ENCODE measurements at regions not wholly inside any gene's neighbourhood (a gene's known extent, or its start where the extent isn't known, plus 50 kb on each side); places are given as distances from the start of the nearest gene placed in this dataset.

GRCh38 chr10:61063901-61064300, 119.9 kb upstream of the RHOBTB1 start:
- Histone ChIP-seq H3K4me1 (peaks cover 8% of the 10 kb centered on the region), H3K27ac (no peak overlapping the region), H3K36me3 (ENCODE audit: insufficient read depth in 1 of 2, low read depth in 1 of 2) (no peaks in the 10 kb centered on the region), H3K9me3 (no peaks in the 10 kb centered on the region), H3K27me3 (ENCODE audit: insufficient read depth in 3 of 3, low read length in 2 of 3) (peaks cover 0 to 1% (median 0%) of the 10 kb centered on the region in 3 donors), H3K4me3 (no peak overlapping the region)
- ATAC-seq = no peak
- TF ChIP-seq, protein P1, sequence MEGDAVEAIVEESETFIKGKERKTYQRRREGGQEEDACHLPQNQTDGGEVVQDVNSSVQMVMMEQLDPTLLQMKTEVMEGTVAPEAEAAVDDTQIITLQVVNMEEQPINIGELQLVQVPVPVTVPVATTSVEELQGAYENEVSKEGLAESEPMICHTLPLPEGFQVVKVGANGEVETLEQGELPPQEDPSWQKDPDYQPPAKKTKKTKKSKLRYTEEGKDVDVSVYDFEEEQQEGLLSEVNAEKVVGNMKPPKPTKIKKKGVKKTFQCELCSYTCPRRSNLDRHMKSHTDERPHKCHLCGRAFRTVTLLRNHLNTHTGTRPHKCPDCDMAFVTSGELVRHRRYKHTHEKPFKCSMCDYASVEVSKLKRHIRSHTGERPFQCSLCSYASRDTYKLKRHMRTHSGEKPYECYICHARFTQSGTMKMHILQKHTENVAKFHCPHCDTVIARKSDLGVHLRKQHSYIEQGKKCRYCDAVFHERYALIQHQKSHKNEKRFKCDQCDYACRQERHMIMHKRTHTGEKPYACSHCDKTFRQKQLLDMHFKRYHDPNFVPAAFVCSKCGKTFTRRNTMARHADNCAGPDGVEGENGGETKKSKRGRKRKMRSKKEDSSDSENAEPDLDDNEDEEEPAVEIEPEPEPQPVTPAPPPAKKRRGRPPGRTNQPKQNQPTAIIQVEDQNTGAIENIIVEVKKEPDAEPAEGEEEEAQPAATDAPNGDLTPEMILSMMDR (IDR thresholded peaks at IDR 0.05) = no peak
- intact Hi-C loops (cut with DNase I) = no loop called here
- DNase-seq = no peak
- 48 to 64% (median 49%) methylated on average over 1 of the region's 1 CpG for WGBS, 3 donors

- Histone ChIP-seq H3K27me3 (ENCODE audit: insufficient read depth in 3 of 3, low read length in 2 of 3) (peaks cover 0 to 1% (median 0%) of the 10 kb centered on the region in 3 donors), H3K36me3 (ENCODE audit: insufficient read depth in 1 of 2, low read depth in 1 of 2) (no peaks in the 10 kb centered on the region), H3K9me3 (no peaks in the 10 kb centered on the region), H3K4me3 (no peak overlapping the region), H3K27ac (no peak overlapping the region), H3K4me1 (peaks cover under 1% of the 10 kb centered on the region)
- WGBS, 3 donors = 41 to 50% (median 50%) methylated on average over 3 of the region's 3 CpGs
- intact Hi-C loops (cut with DNase I) = no loop called here
- ATAC-seq (no peak), DNase-seq (no peak)
- TF ChIP-seq, protein P1 (IDR thresholded peaks at IDR 0.05) = no peak
These were observed 119.0 kb upstream of the RHOBTB1 start for GRCh38 chr10:61063034-61063433.

DNA sequence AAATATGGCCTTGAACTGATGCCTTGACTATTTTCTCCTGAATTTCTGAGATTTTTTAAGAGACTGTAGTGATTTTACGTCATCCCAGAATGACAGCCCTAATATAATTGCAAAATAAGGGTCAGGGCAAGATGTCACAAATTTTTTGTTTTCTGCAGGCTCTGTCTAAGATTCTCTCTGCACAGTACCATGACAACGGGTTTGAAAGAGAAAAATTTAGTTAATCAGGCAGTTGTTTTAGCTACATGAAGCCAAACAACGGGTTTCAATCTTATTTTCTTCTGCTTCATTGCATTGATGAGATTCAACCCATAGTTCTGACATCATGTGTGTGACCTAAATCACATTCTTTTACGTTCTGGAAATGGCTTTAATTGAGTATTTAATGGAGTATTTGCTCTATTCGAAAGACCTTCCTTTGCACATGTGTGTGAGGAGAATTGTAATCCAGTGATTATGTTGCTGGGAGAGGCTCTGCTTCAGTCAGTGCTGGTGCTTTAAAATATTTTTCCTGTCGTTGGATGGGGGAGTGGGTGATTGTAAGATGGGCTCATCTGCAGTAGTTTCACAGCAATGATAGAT, 118.0 kb upstream of the RHOBTB1 start:
- no peaks in the 10 kb centered on the region for H3K9me3 ChIP-seq
- no peaks in the 10 kb centered on the region for H3K27me3 ChIP-seq (ENCODE audit: insufficient read depth in 3 of 3, low read length in 2 of 3)
- ATAC-seq = no peak
- TF ChIP-seq, protein P1 (IDR thresholded peaks at IDR 0.05) = no peak
- no peaks in the 10 kb centered on the region for H3K4me1 ChIP-seq
- H3K4me3 ChIP-seq = no peak overlapping the region
- intact Hi-C loops (cut with DNase I) = no loop called here
- no peak for DNase-seq
- 63 to 80% (median 69%) methylated on average over 6 of the region's 6 CpGs for WGBS, 3 donors
- no peak overlapping the region for H3K27ac ChIP-seq
- no peaks in the 10 kb centered on the region for H3K36me3 ChIP-seq (ENCODE audit: insufficient read depth in 1 of 2, low read depth in 1 of 2)

GRCh38 chr10:61059636-61060035, 115.7 kb upstream of the RHOBTB1 start:
- no peak overlapping the region for H3K27ac ChIP-seq
- WGBS, 3 donors = 50 to 55% (median 55%) methylated on average over 5 of the region's 5 CpGs
- no peaks in the 10 kb centered on the region for H3K27me3 ChIP-seq (ENCODE audit: insufficient read depth in 3 of 3, low read length in 2 of 3)
- no peak for DNase-seq
- H3K36me3 ChIP-seq (ENCODE audit: insufficient read depth in 1 of 2, low read depth in 1 of 2) = no peaks in the 10 kb centered on the region
- TF ChIP-seq, protein P1 (IDR thresholded peaks at IDR 0.05) = no peak
- intact Hi-C loops (cut with DNase I) = no loop called here
- no peak for ATAC-seq
- no peaks in the 10 kb centered on the region for H3K4me1 ChIP-seq
- no peak overlapping the region for H3K4me3 ChIP-seq
- no peaks in the 10 kb centered on the region for H3K9me3 ChIP-seq
